Tibial artery (tissue), 4 donors: ENCODE measurements at regions not wholly inside any gene's neighbourhood (a gene's known extent, or its start where the extent isn't known, plus 50 kb on each side); places are given as distances from the start of the nearest gene placed in this dataset.

ENCODE experiments used
- DNase-seq, 2 donors: peaks; one replicate each; pipeline ENCODE4 v3.0.0-alpha.2; 2019
- H3K27ac ChIP-seq, 2 donors: fragments of 200-600 bp; sonication (generic) in 1 of 2; 1 replicate in 1 of 2; 2 replicates in 1 of 2; pipeline ENCODE4 v1.5.1; 2018 to 2019; ENCODE audit warnings: mild to moderate bottlenecking in 1 of 2
- H3K27me3 ChIP-seq, 2 donors: fragments of 200-600 bp; sonication (generic) in 1 of 2; one replicate each; pipeline versions ENCODE4 v1.5.1 to v1.6.0; 2016 to 2019
- H3K36me3 ChIP-seq, 3 donors: fragments of 200-600 bp; sonication (generic) in 2 of 3; one replicate each; pipeline ENCODE4 v1.5.1; 2016 to 2019; ENCODE audit warnings: mild to moderate bottlenecking in 2 of 3
- H3K4me1 ChIP-seq, 4 donors: fragments of 200-600 bp; sonication (generic) in 2 of 4; 1 replicate in 3 of 4; 2 replicates in 1 of 4; pipeline ENCODE4 v1.5.1; 2016 to 2019
- H3K4me3 ChIP-seq, 2 donors: fragments of 200-600 bp; sonication (generic) in 1 of 2; 1 replicate in 1 of 2; 2 replicates in 1 of 2; pipeline ENCODE4 v1.5.1; 2018 to 2019; ENCODE audit warnings: mild to moderate bottlenecking in 2 of 2
- H3K9me3 ChIP-seq, 3 donors: fragments of 200-600 bp; sonication (generic) in 1 of 3; one replicate each; pipeline ENCODE4 v1.5.1; 2016 to 2019
- intact Hi-C: fragments of 100-400 bp; cut with DNase I; formaldehyde crosslinking; loops from one replicate; pipeline ENCODE4 v1.15.0; 2023; ENCODE audit warnings: low total_unique reads
- TF ChIP-seq, protein P1 (sequence below), 2 experiments: fragments of 200-600 bp in 1 of 2; fragments of 450-650 bp in 1 of 2; IDR thresholded peaks; one replicate each; pipeline ENCODE4 v1.5.1; 2017 to 2019; ENCODE audit warnings: antibody characterized with exemption in 2 of 2, mild to moderate bottlenecking in 1 of 2, moderate library complexity in 1 of 2

DNA sequence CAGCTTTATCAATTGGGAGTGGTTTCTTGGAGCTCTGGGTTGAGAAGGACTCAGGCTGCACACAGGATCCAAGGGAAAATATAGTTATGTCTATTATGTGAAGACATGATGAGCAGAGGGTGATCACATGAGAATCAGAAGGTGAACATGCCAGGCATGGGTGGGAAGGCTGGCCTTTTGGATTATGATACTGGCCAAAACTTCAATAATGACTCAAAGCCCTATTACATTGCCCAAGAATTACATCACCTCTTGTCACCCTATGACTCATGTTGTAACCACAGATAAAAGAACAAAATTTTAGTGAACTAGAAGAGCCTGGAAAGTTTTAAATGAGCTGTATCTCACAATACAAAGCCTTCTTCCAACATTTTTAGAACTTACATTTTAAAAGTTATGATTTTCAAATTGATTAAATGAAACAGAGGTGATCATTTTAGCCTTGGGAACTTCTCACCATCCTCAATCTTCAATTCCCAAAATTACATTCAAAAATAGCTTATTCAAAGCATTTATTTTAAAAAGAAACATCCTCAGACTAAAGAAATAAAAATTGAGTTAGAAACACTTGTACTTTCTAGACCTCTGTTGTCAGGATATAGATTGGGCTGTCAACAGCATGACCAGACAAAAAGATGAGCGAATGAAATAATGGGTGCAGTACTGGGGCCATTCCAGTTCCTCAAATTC lies 428.3 kb downstream of the MBD2 start:
- no peaks in the 10 kb centered on the region for H3K9me3 ChIP-seq
- no peak overlapping the region for H3K27ac ChIP-seq
- intact Hi-C loops: no loop called here
- H3K27me3 ChIP-seq: no peaks in the 10 kb centered on the region
- no peaks in the 10 kb centered on the region for H3K36me3 ChIP-seq
- TF ChIP-seq, protein P1, sequence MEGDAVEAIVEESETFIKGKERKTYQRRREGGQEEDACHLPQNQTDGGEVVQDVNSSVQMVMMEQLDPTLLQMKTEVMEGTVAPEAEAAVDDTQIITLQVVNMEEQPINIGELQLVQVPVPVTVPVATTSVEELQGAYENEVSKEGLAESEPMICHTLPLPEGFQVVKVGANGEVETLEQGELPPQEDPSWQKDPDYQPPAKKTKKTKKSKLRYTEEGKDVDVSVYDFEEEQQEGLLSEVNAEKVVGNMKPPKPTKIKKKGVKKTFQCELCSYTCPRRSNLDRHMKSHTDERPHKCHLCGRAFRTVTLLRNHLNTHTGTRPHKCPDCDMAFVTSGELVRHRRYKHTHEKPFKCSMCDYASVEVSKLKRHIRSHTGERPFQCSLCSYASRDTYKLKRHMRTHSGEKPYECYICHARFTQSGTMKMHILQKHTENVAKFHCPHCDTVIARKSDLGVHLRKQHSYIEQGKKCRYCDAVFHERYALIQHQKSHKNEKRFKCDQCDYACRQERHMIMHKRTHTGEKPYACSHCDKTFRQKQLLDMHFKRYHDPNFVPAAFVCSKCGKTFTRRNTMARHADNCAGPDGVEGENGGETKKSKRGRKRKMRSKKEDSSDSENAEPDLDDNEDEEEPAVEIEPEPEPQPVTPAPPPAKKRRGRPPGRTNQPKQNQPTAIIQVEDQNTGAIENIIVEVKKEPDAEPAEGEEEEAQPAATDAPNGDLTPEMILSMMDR (IDR thresholded peaks at IDR 0.05): no peak
- no peak overlapping the region for H3K4me3 ChIP-seq
- H3K4me1 ChIP-seq: peaks cover 0 to 10% (median 0%) of the 10 kb centered on the region in 4 donors
- DNase-seq: peak; percentile 39 to 60

DNA sequence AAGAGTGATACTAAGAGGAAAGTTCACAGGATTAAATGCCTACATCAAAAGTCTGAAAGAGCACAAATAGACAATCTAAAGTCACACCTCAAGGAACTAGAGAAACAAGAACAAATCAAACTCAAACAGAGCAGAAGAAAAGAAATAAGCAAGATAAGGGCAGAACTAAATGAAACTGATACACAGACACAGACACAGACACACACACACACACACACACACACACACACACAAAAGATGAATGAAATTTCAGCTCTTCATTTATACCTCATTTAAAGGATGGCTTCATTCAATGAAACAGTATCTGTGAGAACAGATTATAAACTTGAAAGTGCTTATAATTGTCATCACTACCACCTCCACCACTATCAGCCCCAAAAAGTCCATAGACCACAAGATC lies 428.9 kb downstream of the MBD2 start:
- Histone ChIP-seq H3K36me3 (no peaks in the 10 kb centered on the region), H3K9me3 (no peaks in the 10 kb centered on the region), H3K4me3 (no peak overlapping the region), H3K27me3 (no peaks in the 10 kb centered on the region), H3K27ac (no peak overlapping the region), H3K4me1 (peaks cover 0 to 10% (median 0%) of the 10 kb centered on the region in 4 donors)
- DNase-seq: no peak
- intact Hi-C loops: no loop called here
- TF ChIP-seq, protein P1 (IDR thresholded peaks at IDR 0.05): no peak

DNA sequence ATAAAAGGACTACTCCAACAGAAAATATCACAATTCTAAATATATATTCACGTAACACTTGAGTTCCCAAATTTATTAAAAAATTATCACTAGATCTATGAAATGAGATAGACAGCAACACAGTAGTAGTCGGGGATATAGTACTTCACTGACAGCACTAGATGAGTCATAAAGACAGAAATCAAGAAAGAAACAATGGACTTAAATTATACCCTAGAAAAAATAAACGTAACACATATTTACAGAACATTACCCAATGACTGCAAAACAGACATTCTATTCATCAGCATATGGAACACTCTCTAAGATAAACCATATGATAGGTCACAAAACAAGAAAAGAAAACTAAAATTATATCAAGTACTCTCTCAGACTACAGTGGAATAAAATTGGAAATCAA lies 429.4 kb downstream of the MBD2 start:
- Histone ChIP-seq H3K4me3 (no peak overlapping the region), H3K9me3 (no peaks in the 10 kb centered on the region), H3K4me1 (peaks cover 0 to 10% (median 0%) of the 10 kb centered on the region in 4 donors), H3K27me3 (no peaks in the 10 kb centered on the region), H3K36me3 (no peaks in the 10 kb centered on the region), H3K27ac (no peak overlapping the region)
- TF ChIP-seq, protein P1 (IDR thresholded peaks at IDR 0.05): no peak
- intact Hi-C loops: no loop called here
- DNase-seq: no peak

DNA sequence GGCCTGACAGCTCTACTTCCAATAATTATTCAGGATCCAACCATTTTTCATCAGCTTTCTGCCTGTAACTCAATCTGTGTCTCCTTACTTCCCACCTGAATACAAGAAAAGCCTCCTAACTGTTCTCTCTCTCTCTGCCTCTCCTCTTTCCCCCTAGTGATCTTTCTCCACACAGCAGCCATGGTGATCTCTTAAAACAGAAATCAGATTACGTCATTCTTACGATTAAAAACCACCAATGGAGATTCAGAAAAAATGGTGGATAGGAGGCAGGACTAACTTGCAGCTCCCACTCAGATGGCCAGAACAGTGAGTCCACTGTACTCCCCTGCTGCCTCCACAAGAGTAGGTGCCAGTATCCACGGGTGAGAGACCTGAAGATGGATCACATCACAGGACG lies 431.7 kb downstream of the MBD2 start:
- no peak for DNase-seq
- TF ChIP-seq, protein P1 (IDR thresholded peaks at IDR 0.05): no peak
- peaks cover 0 to 10% (median 0%) of the 10 kb centered on the region in 4 donors for H3K4me1 ChIP-seq

DNA sequence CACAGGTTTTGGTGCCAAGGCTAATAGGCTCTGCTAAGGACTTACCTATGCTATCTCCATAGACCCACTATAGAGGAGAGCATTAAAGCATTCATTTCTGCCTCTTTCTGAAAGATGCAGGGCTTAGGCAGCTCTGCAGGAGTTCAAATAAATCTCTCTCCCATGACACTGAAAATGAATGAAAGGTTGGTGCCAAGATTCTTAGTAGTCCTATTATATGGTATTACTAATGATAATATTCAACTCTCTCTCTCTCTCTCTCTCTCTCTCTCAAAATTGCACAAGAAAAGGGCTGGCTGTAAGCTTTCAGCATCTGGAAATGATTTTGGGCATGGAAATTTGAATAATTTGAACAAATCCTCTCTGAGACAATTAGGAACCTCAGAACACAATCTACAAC lies 433.7 kb downstream of the MBD2 start:
- intact Hi-C loops: no loop called here

More for the DNA sequence above, 431.7 kb downstream of the MBD2 start:
- H3K27ac ChIP-seq: no peak overlapping the region
- no peaks in the 10 kb centered on the region for H3K27me3 ChIP-seq
- intact Hi-C loops: no loop called here
- H3K4me3 ChIP-seq: no peak overlapping the region
- no peaks in the 10 kb centered on the region for H3K9me3 ChIP-seq
- no peaks in the 10 kb centered on the region for H3K36me3 ChIP-seq

More for the DNA sequence above, 433.7 kb downstream of the MBD2 start:
- H3K27me3 ChIP-seq: no peaks in the 10 kb centered on the region
- TF ChIP-seq, protein P1 (IDR thresholded peaks at IDR 0.05): no peak
- H3K4me3 ChIP-seq: no peak overlapping the region
- H3K36me3 ChIP-seq: no peaks in the 10 kb centered on the region
- no peak overlapping the region for H3K27ac ChIP-seq
- peaks cover 0 to 1% (median 0%) of the 10 kb centered on the region in 4 donors for H3K4me1 ChIP-seq
- H3K9me3 ChIP-seq: no peaks in the 10 kb centered on the region
- no peak for DNase-seq
